WTC11 (cell line): ENCODE measurements at regions not wholly inside any gene's neighbourhood (a gene's known extent, or its start where the extent isn't known, plus 50 kb on each side); places are given as distances from the start of the nearest gene placed in this dataset.

ENCODE experiments used
- ATAC-seq: fragments of 200-7000 bp; cut with Tn5 transposase; 2 replicates; pipeline ENCODE4 v1.10.0; 2021; ENCODE audit warnings: mild to moderate bottlenecking, moderate library complexity
- CTCF ChIA-PET: fragments of 300-600 bp; sonication (Branson Sonifier 250); formaldehyde crosslinking; loops from one replicate; lab custom pipeline; 2021; ENCODE audit warnings: antibody characterized with exemption; lab: Charles Lee
- POLR2A ChIA-PET: fragments of 350-600 bp; sonication (Branson Sonifier 250); formaldehyde crosslinking; loops from one replicate; lab custom pipeline; 2021; ENCODE audit warnings: antibody characterized with exemption; lab: Charles Lee
- DNase-seq: peaks from one replicate; pipeline ENCODE4 v3.0.0; 2021; ENCODE audit warnings: low spot score
- H3K27ac Mint-ChIP-seq: 2 replicates; pipeline ENCODE4 v1.8.0; 2021; ENCODE audit warnings: mixed read lengths
- H3K27me3 Mint-ChIP-seq: 2 replicates; pipeline ENCODE4 v1.8.0; 2021; ENCODE audit warnings: low read depth, mild to moderate bottlenecking, moderate library complexity, mixed read lengths
- H3K36me3 Mint-ChIP-seq: 2 replicates; pipeline ENCODE4 v1.8.0; 2021; ENCODE audit warnings: mixed read lengths
- H3K4me1 Mint-ChIP-seq: 2 replicates; pipeline ENCODE4 v1.8.0; 2022; ENCODE audit warnings: mixed read lengths
- H3K4me3 Mint-ChIP-seq: 2 replicates; pipeline ENCODE4 v1.8.0; 2021; ENCODE audit warnings: mild to moderate bottlenecking, moderate library complexity, mixed read lengths
- H3K9me3 Mint-ChIP-seq: 2 replicates; pipeline ENCODE4 v1.8.0; 2021; ENCODE audit warnings: mixed read lengths
- CREB1 ChIP-seq: sonication (generic); formaldehyde crosslinking; IDR thresholded peaks from 2 replicates; pipeline ENCODE4 v1.8.0; 2023; ENCODE audit warnings: mild to moderate bottlenecking, missing genetic modification reagents
- CTCF ChIP-seq: fragments of 200-600 bp; IDR thresholded peaks from 2 replicates; pipeline ENCODE4 v1.8.0; 2022; ENCODE audit warnings: antibody characterized with exemption
- E2F1 ChIP-seq: sonication (generic); formaldehyde crosslinking; IDR thresholded peaks from 2 replicates; pipeline ENCODE4 v1.8.0; 2022; ENCODE audit warnings: mild to moderate bottlenecking, missing genetic modification reagents
- FOXJ3 ChIP-seq: sonication (generic); formaldehyde crosslinking; IDR thresholded peaks from 2 replicates; pipeline ENCODE4 v1.9.0; 2021; ENCODE audit warnings: missing genetic modification reagents, mild to moderate bottlenecking, borderline replicate concordance
- FOXK1 ChIP-seq: sonication (generic); formaldehyde crosslinking; IDR thresholded peaks from 2 replicates; pipeline ENCODE4 v1.8.0; 2022; ENCODE audit warnings: mild to moderate bottlenecking, moderate library complexity, missing genetic modification reagents
- FOXP1 ChIP-seq: sonication (generic); formaldehyde crosslinking; IDR thresholded peaks from 2 replicates; pipeline ENCODE4 v1.8.0; 2022; ENCODE audit warnings: missing genetic modification reagents, mild to moderate bottlenecking, moderate library complexity, borderline replicate concordance
- FOXP4 ChIP-seq: sonication (generic); formaldehyde crosslinking; IDR thresholded peaks from 2 replicates; pipeline ENCODE4 v1.8.0; 2022; ENCODE audit warnings: mild to moderate bottlenecking, missing genetic modification reagents
- HMGA2 ChIP-seq: fragments of 250-450 bp; sonication (Bioruptor Pico); IDR thresholded peaks from 2 replicates; pipeline ENCODE4 v1.4.0; 2021; ENCODE audit warnings: mild to moderate bottlenecking, moderate library complexity
- IRF2 ChIP-seq: sonication (generic); formaldehyde crosslinking; IDR thresholded peaks from 2 replicates; pipeline ENCODE4 v1.8.0; 2022; ENCODE audit warnings: low read depth, missing genetic modification reagents, borderline replicate concordance
- MLX ChIP-seq: sonication (generic); formaldehyde crosslinking; IDR thresholded peaks from 2 replicates; pipeline ENCODE4 v1.8.1; 2023; ENCODE audit warnings: mild to moderate bottlenecking, missing genetic modification reagents, moderate library complexity
- MYBL2 ChIP-seq: sonication (generic); formaldehyde crosslinking; IDR thresholded peaks from 2 replicates; pipeline ENCODE4 v1.8.1; 2023; ENCODE audit warnings: mild to moderate bottlenecking, moderate library complexity, missing genetic modification reagents
- NR3C1 ChIP-seq: sonication (generic); formaldehyde crosslinking; conservative IDR thresholded peaks from 2 replicates; pipeline ENCODE4 v1.8.1; 2023; ENCODE audit warnings: low read depth, mild to moderate bottlenecking, missing genetic modification reagents
- OVOL2 ChIP-seq: fragments of 250-450 bp; sonication (Bioruptor Pico); IDR thresholded peaks from 2 replicates; pipeline ENCODE4 v1.9.0; 2021; ENCODE audit warnings: mild to moderate bottlenecking, borderline replicate concordance
- PRDM15 ChIP-seq: sonication (generic); formaldehyde crosslinking; IDR thresholded peaks from 2 replicates; pipeline ENCODE4 v1.8.0; 2022; ENCODE audit warnings: missing genetic modification reagents
- PREB ChIP-seq: sonication (generic); formaldehyde crosslinking; IDR thresholded peaks from 2 replicates; pipeline ENCODE4 v1.8.1; 2022; ENCODE audit warnings: mild to moderate bottlenecking, missing genetic modification reagents, moderate library complexity, borderline replicate concordance
- PRRX2 ChIP-seq: fragments of 250-450 bp; sonication (Bioruptor Pico); IDR thresholded peaks from 2 replicates; pipeline ENCODE4 v1.8.0; 2021; ENCODE audit warnings: mild to moderate bottlenecking
- SMAD4 ChIP-seq: sonication (generic); formaldehyde crosslinking; IDR thresholded peaks from 2 replicates; pipeline ENCODE4 v1.8.0; 2022; ENCODE audit warnings: mild to moderate bottlenecking, missing genetic modification reagents
- SP1 ChIP-seq: sonication (generic); formaldehyde crosslinking; conservative IDR thresholded peaks from 2 replicates; pipeline ENCODE4 v1.8.1; 2022; ENCODE audit warnings: missing genetic modification reagents
- ZNF671 ChIP-seq: fragments of 250-450 bp; sonication (Bioruptor Pico); IDR thresholded peaks from 2 replicates; pipeline ENCODE4 v1.8.0; 2021; ENCODE audit warnings: mild to moderate bottlenecking

- Mint-ChIP-seq H3K27ac (no peak overlapping the region), H3K36me3 (no peaks in the 10 kb centered on the region)
- POLR2A ChIA-PET, result no interaction called here
These were observed 232.3 kb downstream of the IRX2 start for GRCh38 chr5:2519153-2519552.

GRCh38 chr5:2517451-2517850 is 234.0 kb downstream of the IRX2 start:
- peaks cover 4% of the 10 kb centered on the region for H3K4me1 Mint-ChIP-seq
- no peaks in the 10 kb centered on the region for H3K36me3 Mint-ChIP-seq
- ChIA-PET POLR2A (no interaction called here), CTCF (no interaction called here)
- TF ChIP-seq OVOL2 (CRISPR knock-in tag), result no peak
- TF ChIP-seq FOXK1, result no peak
- no peak for TF ChIP-seq CTCF
- TF ChIP-seq E2F1 (CRISPR knock-in tag), result no peak
- TF ChIP-seq SP1 (CRISPR knock-in tag), result no peak
- no peak for TF ChIP-seq CREB1 (CRISPR knock-in tag)
- no peak for TF ChIP-seq FOXP4
- H3K4me3 Mint-ChIP-seq, result no peak overlapping the region
- ATAC-seq, result no peak
- DNase-seq, result no peak
- no peaks in the 10 kb centered on the region for H3K27me3 Mint-ChIP-seq
- no peaks in the 10 kb centered on the region for H3K9me3 Mint-ChIP-seq
- no peak overlapping the region for H3K27ac Mint-ChIP-seq

More at GRCh38 chr5:2519153-2519552, 232.3 kb downstream of the IRX2 start:
- Mint-ChIP-seq H3K9me3 (no peaks in the 10 kb centered on the region), H3K4me1 (peaks cover 10% of the 10 kb centered on the region), H3K27me3 (no peaks in the 10 kb centered on the region), H3K4me3 (no peak overlapping the region)
- CTCF ChIA-PET, result no interaction called here
- TF ChIP-seq HMGA2 (CRISPR knock-in tag) (no peak), MYBL2 (CRISPR knock-in tag) (no peak)
- no peak for DNase-seq
- ATAC-seq, result no peak

GRCh38 chr5:2515180-2515764 is 236.2 kb downstream of the IRX2 start:
- Mint-ChIP-seq H3K27ac (no peak overlapping the region), H3K36me3 (no peaks in the 10 kb centered on the region), H3K4me1 (peaks cover 4% of the 10 kb centered on the region), H3K4me3 (no peak overlapping the region), H3K9me3 (no peaks in the 10 kb centered on the region), H3K27me3 (no peaks in the 10 kb centered on the region; the same call in 1 of the 2 replicates)
- ChIA-PET POLR2A (no interaction called here), CTCF (no interaction called here)
- ATAC-seq (no peak), DNase-seq (no peak)
- TF ChIP-seq NR3C1 (CRISPR knock-in tag) (no peak), IRF2 (CRISPR knock-in tag) (no peak), FOXJ3 (CRISPR knock-in tag) (no peak), PREB (no peak)

GRCh38 chr5:2514484-2514883 is 237.0 kb downstream of the IRX2 start:
- CTCF ChIA-PET, result no interaction called here
- no peak for ATAC-seq
- POLR2A ChIA-PET, result no interaction called here
- H3K4me3 Mint-ChIP-seq, result no peak overlapping the region
- DNase-seq, result no peak
- H3K4me1 Mint-ChIP-seq, result peaks cover 8% of the 10 kb centered on the region
- no peaks in the 10 kb centered on the region for H3K9me3 Mint-ChIP-seq
- no peak overlapping the region for H3K27ac Mint-ChIP-seq
- no peaks in the 10 kb centered on the region for H3K36me3 Mint-ChIP-seq
- H3K27me3 Mint-ChIP-seq, result no peaks in the 10 kb centered on the region; the same call in 1 of the 2 replicates
- TF ChIP-seq SMAD4 (no peak), OVOL2 (CRISPR knock-in tag) (no peak), PRDM15 (CRISPR knock-in tag) (no peak), MLX (CRISPR knock-in tag) (no peak), FOXP1 (CRISPR knock-in tag) (no peak), MYBL2 (CRISPR knock-in tag) (no peak), PRRX2 (no peak), ZNF671 (CRISPR knock-in tag) (no peak)
